ENCODE measurements at regions not wholly inside any gene's neighbourhood (a gene's known extent, or its start where the extent isn't known, plus 50 kb on each side); places are given as distances from the start of the nearest gene placed in this dataset.

- H3K27ac ChIP-seq, result no peak overlapping the region
- no peak for TF ChIP-seq ZFX (IDR thresholded peaks at IDR 0.05)
- TF ChIP-seq CTCF (conservative IDR thresholded peaks at IDR 0.05), result no peak
Measured at GRCh38 chr1:119226913-119227312, 86.5 kb upstream of the WARS2 start.

GRCh38 chr1:119227456-119227855, 87.0 kb upstream of the WARS2 start:
- TF ChIP-seq CTCF (conservative IDR thresholded peaks at IDR 0.05) (no peak), ZFX (IDR thresholded peaks at IDR 0.05) (no peak)
- no peak overlapping the region for H3K27ac ChIP-seq

GRCh38 chr1:119228335-119229080, 88.1 kb upstream of the WARS2 start:
- TF ChIP-seq CTCF (conservative IDR thresholded peaks at IDR 0.05) (no peak), ZFX (IDR thresholded peaks at IDR 0.05) (no peak)
- no peak overlapping the region for H3K27ac ChIP-seq

GRCh38 chr1:119235120-119235519, 94.7 kb upstream of the WARS2 start:
- TF ChIP-seq ZFX (IDR thresholded peaks at IDR 0.05) (no peak), CTCF (conservative IDR thresholded peaks at IDR 0.05) (no peak)

GRCh38 chr1:119245881-119246280, 105.4 kb upstream of the WARS2 start:
- no peak overlapping the region for H3K27ac ChIP-seq
- TF ChIP-seq CTCF (conservative IDR thresholded peaks at IDR 0.05) (no peak), ZFX (IDR thresholded peaks at IDR 0.05) (no peak)

More at GRCh38 chr1:119235120-119235519, 94.7 kb upstream of the WARS2 start:
- H3K27ac ChIP-seq, result no peak overlapping the region

GRCh38 chr1:119249283-119249682, 108.8 kb upstream of the WARS2 start:
- TF ChIP-seq ZFX (IDR thresholded peaks at IDR 0.05) (no peak), CTCF (conservative IDR thresholded peaks at IDR 0.05) (no peak)

GRCh38 chr1:119250299-119250698, 109.8 kb upstream of the WARS2 start:
- H3K27ac ChIP-seq, result no peak overlapping the region
- TF ChIP-seq ZFX (IDR thresholded peaks at IDR 0.05), result no peak

More at GRCh38 chr1:119249283-119249682, 108.8 kb upstream of the WARS2 start:
- H3K27ac ChIP-seq, result no peak overlapping the region

GRCh38 chr1:119251751-119252150, 111.3 kb upstream of the WARS2 start:
- TF ChIP-seq CTCF (conservative IDR thresholded peaks at IDR 0.05) (no peak), ZFX (IDR thresholded peaks at IDR 0.05) (no peak)
- H3K27ac ChIP-seq, result no peak overlapping the region
